MM.1S (cell line): ENCODE measurements at regions not wholly inside any gene's neighbourhood (a gene's known extent, or its start where the extent isn't known, plus 50 kb on each side); places are given as distances from the start of the nearest gene placed in this dataset.

Experiments
- EZH2 ChIP-seq: fragments of 300-600 bp; sonication (generic); optimal IDR thresholded peaks from 2 replicates; pipeline ENCODE3; 2017; ENCODE audit warnings: low read depth, mild to moderate bottlenecking, antibody characterized with exemption, low read length, mixed read lengths
- TF ChIP-seq, protein P1 (sequence below): fragments of 300-600 bp; sonication (generic); IDR thresholded peaks from 2 replicates; pipeline ENCODE4 v1.5.1; 2016; ENCODE audit warnings: antibody characterized with exemption, low read length, mixed read lengths

DNA sequence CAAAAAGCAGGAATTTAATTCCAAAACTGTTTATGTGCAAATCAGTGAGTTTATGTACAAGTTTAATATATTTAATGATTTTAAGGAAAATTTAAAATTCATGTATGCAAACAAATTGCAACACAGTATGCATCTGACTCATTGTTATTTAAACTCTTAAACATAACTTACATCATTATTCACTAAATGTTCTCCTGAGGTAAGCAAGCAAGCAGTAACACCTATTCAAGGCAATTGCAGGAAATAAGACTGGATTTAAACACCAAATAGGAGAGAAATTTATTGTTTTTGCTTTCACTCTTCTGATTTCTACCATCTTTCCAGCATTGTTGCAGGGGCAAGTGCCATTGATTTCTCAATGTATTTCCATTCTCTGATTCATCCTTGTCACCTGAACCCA, 239.5 kb downstream of the TFAP2A start:
- TF ChIP-seq EZH2: no peak
- TF ChIP-seq, protein P1, sequence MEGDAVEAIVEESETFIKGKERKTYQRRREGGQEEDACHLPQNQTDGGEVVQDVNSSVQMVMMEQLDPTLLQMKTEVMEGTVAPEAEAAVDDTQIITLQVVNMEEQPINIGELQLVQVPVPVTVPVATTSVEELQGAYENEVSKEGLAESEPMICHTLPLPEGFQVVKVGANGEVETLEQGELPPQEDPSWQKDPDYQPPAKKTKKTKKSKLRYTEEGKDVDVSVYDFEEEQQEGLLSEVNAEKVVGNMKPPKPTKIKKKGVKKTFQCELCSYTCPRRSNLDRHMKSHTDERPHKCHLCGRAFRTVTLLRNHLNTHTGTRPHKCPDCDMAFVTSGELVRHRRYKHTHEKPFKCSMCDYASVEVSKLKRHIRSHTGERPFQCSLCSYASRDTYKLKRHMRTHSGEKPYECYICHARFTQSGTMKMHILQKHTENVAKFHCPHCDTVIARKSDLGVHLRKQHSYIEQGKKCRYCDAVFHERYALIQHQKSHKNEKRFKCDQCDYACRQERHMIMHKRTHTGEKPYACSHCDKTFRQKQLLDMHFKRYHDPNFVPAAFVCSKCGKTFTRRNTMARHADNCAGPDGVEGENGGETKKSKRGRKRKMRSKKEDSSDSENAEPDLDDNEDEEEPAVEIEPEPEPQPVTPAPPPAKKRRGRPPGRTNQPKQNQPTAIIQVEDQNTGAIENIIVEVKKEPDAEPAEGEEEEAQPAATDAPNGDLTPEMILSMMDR: no peak
